Liver (tissue), 8 donors: ENCODE measurements at regions not wholly inside any gene's neighbourhood (a gene's known extent, or its start where the extent isn't known, plus 50 kb on each side); places are given as distances from the start of the nearest gene placed in this dataset.
"Not testable (repeated sequence)": the region's sequence is repeated elsewhere in the genome, so short reads cannot be mapped to it uniquely, and the experiment has no call there.

Source experiments
- DNase-seq: peaks from one replicate; pipeline ENCODE4 v3.0.0-alpha.2; 2017; ENCODE audit warnings: low spot score
- H3K27ac ChIP-seq, 2 donors: one replicate each; pipeline ENCODE4 v1.7.0; 2013; ENCODE audit warnings: inconsistent platforms in 2 of 2, low read length in 2 of 2, control low read depth in 1 of 2, low read depth in 1 of 2, mild to moderate bottlenecking in 1 of 2
- H3K27me3 ChIP-seq, 4 donors: one replicate each; pipeline versions ENCODE4 v1.6.1 to v1.7.0; 2013; ENCODE audit warnings: low read length in 3 of 4, inconsistent platforms in 1 of 4, mild to moderate bottlenecking in 1 of 4, moderate library complexity in 1 of 4; ENCODE audit not compliant: control insufficient read depth in 4 of 4, insufficient read depth in 4 of 4
- H3K36me3 ChIP-seq, 4 donors: one replicate each; pipeline versions ENCODE4 v1.6.1 to v1.7.0; 2013; ENCODE audit warnings: low read length in 3 of 4, mild to moderate bottlenecking in 3 of 4, low read depth in 1 of 4, moderate library complexity in 1 of 4; ENCODE audit not compliant: control insufficient read depth in 4 of 4, insufficient read depth in 3 of 4
- H3K4me1 ChIP-seq, 4 donors: one replicate each; pipeline versions ENCODE4 v1.6.1 to v1.7.0; 2013; ENCODE audit warnings: low read length in 3 of 4, mild to moderate bottlenecking in 3 of 4, moderate library complexity in 1 of 4; ENCODE audit not compliant: control insufficient read depth in 4 of 4, insufficient read depth in 4 of 4
- H3K4me3 ChIP-seq, 3 donors: one replicate each; pipeline versions ENCODE4 v1.6.1 to v1.7.0; 2013; ENCODE audit warnings: low read length in 3 of 3, control low read depth in 1 of 3, low read depth in 1 of 3, mild to moderate bottlenecking in 1 of 3
- H3K9ac ChIP-seq, 2 donors: one replicate each; pipeline ENCODE4 v1.7.0; 2013; ENCODE audit warnings: low read length in 2 of 2, mild to moderate bottlenecking in 2 of 2, moderate library complexity in 2 of 2, control low read depth in 1 of 2, low read depth in 1 of 2
- H3K9me3 ChIP-seq, 4 donors: one replicate each; pipeline versions ENCODE4 v1.6.1 to v1.7.0; 2013; ENCODE audit warnings: low read length in 3 of 4; ENCODE audit not compliant: control insufficient read depth in 4 of 4
- ATF3 ChIP-seq: IDR thresholded peaks from 2 replicates; pipeline ENCODE4 v1.6.1; 2016; ENCODE audit warnings: antibody characterized with exemption
- CTCF ChIP-seq: fragments of 150-350 bp; IDR thresholded peaks from 2 replicates; pipeline ENCODE4 v1.5.1; 2017; ENCODE audit warnings: improper control_type of control experiment, low read depth, low read length; ENCODE audit not compliant: missing input control
- FOXA1 ChIP-seq: IDR thresholded peaks from 2 replicates; pipeline ENCODE4 v1.6.1; 2016; ENCODE audit warnings: antibody characterized with exemption
- FOXA2 ChIP-seq: IDR thresholded peaks from 2 replicates; pipeline ENCODE4 v1.6.1; 2016; ENCODE audit warnings: antibody characterized with exemption
- HNF4A ChIP-seq, 2 donors: conservative IDR thresholded peaks; 2 replicates each; pipeline ENCODE4 v1.6.1; 2016; ENCODE audit warnings: antibody characterized with exemption in 2 of 2, mild to moderate bottlenecking in 2 of 2
- RAD21 ChIP-seq, 2 donors: IDR thresholded peaks; 2 replicates each; pipeline ENCODE4 v1.6.1; 2016; ENCODE audit warnings: antibody characterized with exemption in 2 of 2, mild to moderate bottlenecking in 2 of 2
- REST ChIP-seq: IDR thresholded peaks from 2 replicates; pipeline ENCODE4 v1.6.1; 2016; ENCODE audit warnings: antibody characterized with exemption, mild to moderate bottlenecking
- RXRA ChIP-seq, 2 donors: IDR thresholded peaks; 2 replicates each; pipeline ENCODE4 v1.6.1; 2017 to 2018; ENCODE audit warnings: antibody characterized with exemption in 2 of 2, mild to moderate bottlenecking in 1 of 2
- SP1 ChIP-seq: IDR thresholded peaks from 2 replicates; pipeline ENCODE4 v1.6.1; 2018; ENCODE audit warnings: antibody characterized with exemption, mild to moderate bottlenecking
- YY1 ChIP-seq: IDR thresholded peaks from 2 replicates; pipeline ENCODE4 v1.6.1; 2016; ENCODE audit warnings: antibody characterized with exemption, mild to moderate bottlenecking
- ZBTB33 ChIP-seq: IDR thresholded peaks from 2 replicates; pipeline ENCODE4 v1.6.1; 2016; ENCODE audit warnings: antibody characterized with exemption
- WGBS: extraction: QIAGEN DNeasy Blood & Tissue Kit; methylation state at CpG from one replicate; pipeline ENCODE4 v1.1.7; 2013; 5-methylcytosine and 5-hydroxymethylcytosine counted together
- donor health status: healthy.
- donor health status: healthy.
- donor health status: healthy.
- donor health status: healthy.
- donor health status: healthy.

GRCh38 chr5:92543201-92543600, 1037.8 kb downstream of the NR2F1-AS1 start:
- no peaks in the 10 kb centered on the region for H3K9me3 ChIP-seq
- no peaks in the 10 kb centered on the region for H3K36me3 ChIP-seq
- H3K4me1 ChIP-seq = no peaks in the 10 kb centered on the region
- H3K9ac ChIP-seq = no peak overlapping the region
- no peaks in the 10 kb centered on the region for H3K27me3 ChIP-seq
- no peak for DNase-seq
- H3K4me3 ChIP-seq = no peak overlapping the region
- no peak overlapping the region for H3K27ac ChIP-seq
- TF ChIP-seq FOXA2 (no peak), REST (no peak), ZBTB33 (no peak), ATF3 (no peak), RAD21 (IDR thresholded peaks at IDR 0.05) (no peak), SP1 (no peak), FOXA1 (no peak), YY1 (no peak), CTCF (no peak), HNF4A (conservative IDR thresholded peaks at IDR 0.05) (no peak), RXRA (IDR thresholded peaks at IDR 0.05) (no peak)

GRCh38 chr5:92542017-92542416, 1039.0 kb downstream of the NR2F1-AS1 start:
- H3K9ac ChIP-seq, H3K27me3 ChIP-seq, H3K9me3 ChIP-seq, H3K27ac ChIP-seq, H3K36me3 ChIP-seq, H3K4me3 ChIP-seq, H3K4me1 ChIP-seq, DNase-seq: not testable (repeated sequence)
- WGBS = 91% methylated on average over 1 of the region's 1 CpG
